K562 (cell line): ENCODE measurements at regions not wholly inside any gene's neighbourhood (a gene's known extent, or its start where the extent isn't known, plus 50 kb on each side); places are given as distances from the start of the nearest gene placed in this dataset.

ENCODE experiments used
- CLOCK ChIP-seq: fragments of 250-450 bp; sonication (Bioruptor Pico); IDR thresholded peaks from 2 replicates; pipeline ENCODE4 v1.4.0; 2020; ENCODE audit warnings: mild to moderate bottlenecking, moderate library complexity, borderline replicate concordance
- DACH1 ChIP-seq: fragments of 450-650 bp; IDR thresholded peaks from 2 replicates; pipeline ENCODE4 v1.6.1; 2018; ENCODE audit not compliant: partially characterized antibody
- ELF1 ChIP-seq: fragments of 200-800 bp; sonication (Bioruptor generic); IDR thresholded peaks from 2 replicates; pipeline ENCODE4 v1.6.1; 2016; ENCODE audit warnings: missing genetic modification characterization, missing compliant biosample characterization
- HMBOX1 ChIP-seq: sonication (generic); IDR thresholded peaks from 2 replicates; pipeline ENCODE4 v1.6.1; 2016
- KLF13 ChIP-seq: fragments of 450-650 bp; IDR thresholded peaks from 2 replicates; pipeline ENCODE4 v1.6.1; 2016; ENCODE audit warnings: missing genetic modification characterization, low read depth, mild to moderate bottlenecking, missing compliant biosample characterization, moderate library complexity, borderline replicate concordance
- MECOM ChIP-seq: fragments of 250-450 bp; sonication (Bioruptor Pico); IDR thresholded peaks from 2 replicates; pipeline ENCODE4 v1.8.0; 2022; ENCODE audit warnings: inconsistent platforms
- MEF2D ChIP-seq: conservative IDR thresholded peaks from 2 replicates; pipeline ENCODE4 v1.6.1; 2016; ENCODE audit warnings: low read depth, missing genetic modification characterization, missing compliant biosample characterization
- PCBP2 ChIP-seq: fragments of 200-400 bp; formaldehyde crosslinking; IDR thresholded peaks from 2 replicates; pipeline ENCODE4 v1.6.1; 2018; ENCODE audit warnings: low read length, low read depth, mild to moderate bottlenecking, moderate library complexity; ENCODE audit not compliant: poor library complexity, severe bottlenecking
- PYGO2 ChIP-seq: fragments of 450-650 bp; IDR thresholded peaks from 2 replicates; pipeline ENCODE4 v1.6.1; 2016; ENCODE audit warnings: mild to moderate bottlenecking, missing genetic modification characterization, moderate library complexity, missing compliant biosample characterization
- REST ChIP-seq, 2 experiments: fragments of 450-650 bp; formaldehyde crosslinking in 1 of 2; IDR thresholded peaks; 2 replicates each; pipeline versions ENCODE4 v1.4.0 to v1.6.1; 2014 to 2020; ENCODE audit warnings: mild to moderate bottlenecking in 2 of 2, borderline replicate concordance in 1 of 2, low read depth in 1 of 2
- YBX1 ChIP-seq: fragments of 450-650 bp; IDR thresholded peaks from 2 replicates; pipeline ENCODE4 v1.7.1; 2016; ENCODE audit warnings: mild to moderate bottlenecking
- ZEB2 ChIP-seq: fragments of 450-650 bp; IDR thresholded peaks from 2 replicates; pipeline ENCODE4 v1.6.1; 2016
- ZNF449 ChIP-seq: fragments of 250-450 bp; sonication (Bioruptor Pico); IDR thresholded peaks from 2 replicates; pipeline ENCODE4 v1.8.0; 2022; ENCODE audit warnings: moderate library complexity, mild to moderate bottlenecking, inconsistent platforms
- ZNF79 ChIP-seq: fragments of 250-450 bp; sonication (Bioruptor Pico); IDR thresholded peaks from 2 replicates; pipeline ENCODE4 v1.4.0; 2020; ENCODE audit warnings: low read depth, mild to moderate bottlenecking, moderate library complexity

- TF ChIP-seq ZNF449 (CRISPR knock-in tag) (no peak), ZEB2 (peak; percentile 28; the same call in 1 of the 2 replicates), PCBP2 (no peak), CLOCK (CRISPR knock-in tag) (no peak), ELF1 (tag) (no peak), MECOM (CRISPR knock-in tag) (no peak; the same call in 1 of the 2 replicates), DACH1 (no peak), PYGO2 (tag) (no peak), YBX1 (no peak), ZNF79 (no peak), REST (IDR thresholded peaks at IDR 0.05; ENCODE audit: borderline replicate concordance) (no peak), REST (CRISPR knock-in tag; IDR thresholded peaks at IDR 0.05; ENCODE audit: low read depth) (no peak), KLF13 (tag) (no peak), HMBOX1 (no peak), MEF2D (tag) (no peak)
Observed at GRCh38 chr16:85562093-85562786, 50.9 kb upstream of the GSE1 start (continued).
